ENCODE measurements at regions not wholly inside any gene's neighbourhood (a gene's known extent, or its start where the extent isn't known, plus 50 kb on each side); places are given as distances from the start of the nearest gene placed in this dataset.

GRCh38 chr13:60655256-60655655 lies 258.2 kb downstream of the TDRD3 start:
- TF ChIP-seq, protein P1, sequence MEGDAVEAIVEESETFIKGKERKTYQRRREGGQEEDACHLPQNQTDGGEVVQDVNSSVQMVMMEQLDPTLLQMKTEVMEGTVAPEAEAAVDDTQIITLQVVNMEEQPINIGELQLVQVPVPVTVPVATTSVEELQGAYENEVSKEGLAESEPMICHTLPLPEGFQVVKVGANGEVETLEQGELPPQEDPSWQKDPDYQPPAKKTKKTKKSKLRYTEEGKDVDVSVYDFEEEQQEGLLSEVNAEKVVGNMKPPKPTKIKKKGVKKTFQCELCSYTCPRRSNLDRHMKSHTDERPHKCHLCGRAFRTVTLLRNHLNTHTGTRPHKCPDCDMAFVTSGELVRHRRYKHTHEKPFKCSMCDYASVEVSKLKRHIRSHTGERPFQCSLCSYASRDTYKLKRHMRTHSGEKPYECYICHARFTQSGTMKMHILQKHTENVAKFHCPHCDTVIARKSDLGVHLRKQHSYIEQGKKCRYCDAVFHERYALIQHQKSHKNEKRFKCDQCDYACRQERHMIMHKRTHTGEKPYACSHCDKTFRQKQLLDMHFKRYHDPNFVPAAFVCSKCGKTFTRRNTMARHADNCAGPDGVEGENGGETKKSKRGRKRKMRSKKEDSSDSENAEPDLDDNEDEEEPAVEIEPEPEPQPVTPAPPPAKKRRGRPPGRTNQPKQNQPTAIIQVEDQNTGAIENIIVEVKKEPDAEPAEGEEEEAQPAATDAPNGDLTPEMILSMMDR (IDR thresholded peaks at IDR 0.05) = no peak
- TF ChIP-seq POLR2AphosphoS5 (IDR thresholded peaks at IDR 0.05; ENCODE audit: insufficient read depth in 1 of 2, low read depth in 1 of 2) (no peak), POLR2A (IDR thresholded peaks at IDR 0.05) (no peak)

Measured in vagina (tissue), 2 donors.